ENCODE measurements at regions not wholly inside any gene's neighbourhood (a gene's known extent, or its start where the extent isn't known, plus 50 kb on each side); places are given as distances from the start of the nearest gene placed in this dataset.
"Not testable (repeated sequence)": the region's sequence is repeated elsewhere in the genome, so short reads cannot be mapped to it uniquely, and the experiment has no call there.

DNA sequence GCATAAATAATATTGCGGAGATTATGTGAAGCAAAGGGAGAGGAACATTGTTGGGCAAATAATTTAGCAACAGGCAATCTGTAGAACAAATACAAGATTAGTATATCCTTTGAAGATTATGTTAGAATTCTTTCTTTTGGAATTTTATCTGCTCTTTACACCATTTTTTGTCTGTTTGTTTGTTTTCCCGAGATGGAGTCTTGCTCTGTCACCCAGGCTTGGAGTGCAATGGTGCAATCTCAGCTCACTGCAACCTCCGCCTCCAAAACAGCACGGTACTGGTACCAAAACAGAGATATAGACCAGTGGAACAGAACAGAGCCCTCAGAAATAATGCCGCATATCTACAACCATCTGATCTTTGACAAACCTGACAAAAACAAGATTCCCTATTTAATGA lies 250.3 kb downstream of the FSIP2 start:
- not testable (repeated sequence) for DNase-seq (ENCODE audit: low spot score)

DNA sequence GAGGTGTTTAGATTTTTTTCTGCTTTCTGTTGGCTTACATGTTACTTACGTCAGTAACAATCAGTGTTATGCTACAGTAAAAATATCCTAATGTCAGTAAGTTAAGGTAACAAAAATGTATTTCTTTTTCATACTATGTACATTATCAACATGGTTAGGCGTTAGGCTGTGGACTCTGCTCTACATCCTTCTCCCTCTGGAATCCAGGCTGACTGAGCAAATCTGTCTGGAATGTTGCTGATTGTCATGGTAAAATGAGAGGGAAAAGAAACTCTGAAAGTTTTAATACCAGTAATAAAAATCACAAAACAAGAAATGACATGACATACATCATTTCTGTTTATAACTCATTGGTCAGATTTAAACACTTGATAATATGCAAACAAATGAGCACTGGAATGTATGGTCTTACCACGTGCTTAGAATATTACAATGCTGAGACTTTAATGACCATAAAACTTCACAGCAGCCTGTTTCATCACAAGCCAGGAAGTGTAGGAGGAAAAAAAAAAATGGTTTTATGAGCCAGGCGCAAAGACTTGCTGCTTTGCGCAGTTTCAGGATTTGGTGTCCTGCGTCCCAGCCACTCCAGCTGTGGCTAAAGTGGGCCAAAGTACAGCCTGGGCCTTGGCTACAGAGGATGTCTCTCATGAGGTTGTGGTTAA lies 252.4 kb downstream of the FSIP2 start:
- DNase-seq (ENCODE audit: low spot score) = no peak

DNA sequence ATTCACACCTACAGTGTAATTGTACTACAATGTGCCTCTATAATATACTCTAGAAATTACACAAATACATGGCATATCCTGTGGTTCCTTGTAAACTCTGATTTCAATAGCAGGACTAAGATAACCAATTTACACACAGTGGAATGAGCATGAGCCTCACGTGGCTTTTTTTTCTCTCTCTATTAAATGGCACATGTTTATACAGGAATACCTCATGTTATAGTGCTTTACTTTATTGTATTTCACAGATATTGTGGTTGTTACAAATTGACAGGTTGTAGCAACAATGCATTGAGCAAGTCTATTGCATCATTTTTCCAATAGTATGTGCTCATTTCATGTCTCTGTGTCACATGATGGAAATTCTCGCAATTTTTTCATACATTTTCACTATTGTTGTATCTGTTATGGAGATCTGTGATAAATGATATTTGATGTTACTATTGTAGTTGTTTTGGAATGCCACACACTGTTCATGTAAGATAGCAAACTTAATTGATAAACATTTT lies 260.0 kb downstream of the FSIP2 start:
- no peak for DNase-seq (ENCODE audit: low spot score)

DNA sequence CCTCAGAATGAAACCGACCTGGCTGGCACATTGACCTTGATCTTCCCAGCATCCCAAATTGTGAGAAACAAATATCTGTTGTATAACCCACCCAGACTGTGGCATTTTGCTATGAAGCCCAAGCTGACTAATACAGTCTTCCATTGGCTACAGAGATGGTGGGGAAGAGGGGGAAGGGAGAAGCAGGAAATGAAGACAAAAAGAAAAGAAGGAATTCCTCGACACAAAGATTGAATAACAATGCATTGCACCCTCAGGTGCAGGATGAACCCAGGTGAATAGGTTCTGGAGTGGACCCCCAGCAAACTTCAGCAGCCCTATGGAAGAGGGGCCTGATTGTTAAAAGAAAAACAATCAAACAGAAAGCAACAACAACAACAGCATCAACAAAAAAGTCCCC lies 270.7 kb downstream of the FSIP2 start:
- DNase-seq (ENCODE audit: low spot score) = no peak

DNA sequence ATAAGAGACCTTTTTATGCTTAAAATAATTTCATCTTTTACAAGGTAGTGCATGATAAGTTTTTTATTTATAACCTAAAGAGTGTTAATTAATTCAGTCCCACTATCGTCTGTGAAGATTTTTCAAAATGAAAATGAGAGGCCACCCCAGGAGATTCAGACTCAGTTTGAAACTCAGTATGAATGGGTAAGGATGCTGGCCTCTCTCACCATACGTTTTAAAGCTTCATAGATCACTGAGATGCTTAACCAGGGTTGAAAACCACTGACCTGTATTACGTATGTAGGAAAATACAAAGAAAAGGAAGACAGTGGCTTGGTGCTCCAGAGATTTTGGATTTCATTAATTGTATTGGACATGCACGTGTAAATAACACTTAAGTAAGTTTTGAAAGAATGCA lies 278.7 kb downstream of the FSIP2 start:
- no peak for DNase-seq (ENCODE audit: low spot score)

DNA sequence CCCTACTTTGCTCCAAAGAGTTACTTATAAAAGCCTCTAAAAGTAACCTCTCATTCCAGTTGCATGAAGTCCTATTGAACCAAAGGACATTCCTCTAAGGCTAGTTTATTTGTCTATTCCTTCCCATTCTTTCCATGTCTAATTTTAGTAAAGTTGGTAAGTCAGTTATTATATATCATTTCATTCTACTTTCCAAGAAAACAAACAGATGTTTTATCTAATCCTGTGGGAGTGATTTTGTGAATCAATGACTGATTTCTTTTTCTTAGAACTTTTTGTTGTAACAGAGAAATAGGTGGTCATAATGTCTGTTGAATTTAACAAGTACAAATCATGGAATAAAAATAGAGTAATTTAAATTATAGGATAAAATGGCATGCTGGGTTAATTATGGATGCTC lies 286.3 kb downstream of the FSIP2 start:
- DNase-seq (ENCODE audit: low spot score) = no peak

DNA sequence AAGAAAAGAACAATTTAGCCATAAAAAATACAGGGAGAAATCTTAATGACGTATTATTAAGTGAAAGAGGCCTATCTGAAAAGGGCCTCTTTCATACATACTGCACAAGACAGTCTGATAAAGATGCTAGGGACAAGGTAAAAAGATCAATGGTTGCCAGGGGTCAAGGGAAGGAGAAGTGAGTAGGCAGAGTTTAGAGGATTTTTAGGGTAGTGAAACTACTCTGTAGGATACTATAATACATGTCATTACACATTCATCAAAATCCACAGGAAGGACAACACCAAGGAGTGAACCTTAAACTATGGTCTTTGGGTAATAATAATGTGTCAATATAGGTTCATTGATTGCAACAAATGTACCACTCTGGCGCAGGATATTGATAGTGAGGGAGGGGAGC lies 289.3 kb downstream of the FSIP2 start:
- DNase-seq (ENCODE audit: low spot score) = no peak

DNA sequence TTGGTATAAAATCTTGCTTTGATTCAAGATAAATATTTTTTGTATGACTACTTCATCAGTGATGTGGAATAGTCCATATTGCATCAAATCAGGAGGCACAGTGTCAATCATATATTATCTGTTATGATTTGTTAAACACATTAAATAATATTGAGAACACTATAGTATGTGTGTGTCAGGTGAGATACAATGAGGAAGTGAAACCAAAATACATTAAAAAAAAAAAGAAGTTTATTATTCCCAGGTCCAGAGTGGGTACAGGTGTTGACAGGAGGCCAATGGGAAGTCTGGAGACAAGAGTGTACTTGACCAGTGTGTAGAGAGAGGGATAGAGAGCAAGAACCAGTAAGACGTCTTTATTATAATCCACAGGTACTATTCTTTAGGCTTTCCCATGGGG lies 292.6 kb downstream of the FSIP2 start:
- no peak for DNase-seq (ENCODE audit: low spot score)

DNA sequence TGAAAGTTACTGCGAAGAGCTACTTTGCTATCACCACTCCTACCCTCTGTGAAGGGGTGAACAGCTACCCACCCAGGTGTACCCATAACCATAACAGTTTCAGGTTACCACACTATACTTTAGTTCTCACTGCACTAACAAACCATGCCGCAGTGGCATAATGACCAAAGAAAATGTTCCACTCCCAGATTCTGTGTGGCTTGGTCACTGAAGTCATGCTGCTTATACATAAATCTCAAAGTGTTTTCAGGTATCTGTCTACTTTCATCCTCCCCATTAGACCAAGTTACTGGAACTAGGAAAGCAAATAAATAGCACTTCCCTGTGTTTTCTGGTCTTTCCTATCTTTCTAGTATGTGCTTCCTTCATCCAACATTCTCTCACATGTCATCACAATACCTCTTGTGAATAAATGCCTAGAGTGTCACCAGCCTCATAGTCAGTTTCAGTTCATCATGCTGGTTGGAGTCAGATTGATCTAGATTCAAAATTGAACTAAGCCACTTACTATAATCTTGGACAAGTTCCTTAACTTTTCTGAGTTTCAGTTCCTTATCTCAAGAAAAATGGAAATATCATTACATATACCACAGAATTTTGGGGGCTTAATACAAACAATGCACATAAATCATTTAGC lies 293.6 kb downstream of the FSIP2 start:
- DNase-seq (ENCODE audit: low spot score) = no peak

DNA sequence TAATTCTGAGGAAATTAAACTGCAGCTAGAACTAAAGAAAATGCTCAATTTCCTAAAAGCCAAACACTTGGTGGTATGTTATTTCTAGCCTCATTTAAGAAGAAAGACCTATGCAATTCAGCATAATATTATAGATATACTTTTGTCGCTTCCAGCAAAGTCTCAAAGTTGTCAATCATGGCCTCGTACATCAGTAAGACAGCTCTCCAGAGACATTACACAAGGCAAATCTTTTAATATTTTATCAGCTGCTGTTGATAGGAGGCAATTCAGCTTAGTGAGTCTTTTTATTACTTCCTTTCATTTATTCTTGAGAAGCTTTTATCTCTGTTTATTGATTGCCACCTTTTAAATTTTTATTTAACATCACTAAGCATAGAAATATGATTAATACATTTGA lies 294.3 kb downstream of the FSIP2 start:
- no peak for DNase-seq (ENCODE audit: low spot score)

DNA sequence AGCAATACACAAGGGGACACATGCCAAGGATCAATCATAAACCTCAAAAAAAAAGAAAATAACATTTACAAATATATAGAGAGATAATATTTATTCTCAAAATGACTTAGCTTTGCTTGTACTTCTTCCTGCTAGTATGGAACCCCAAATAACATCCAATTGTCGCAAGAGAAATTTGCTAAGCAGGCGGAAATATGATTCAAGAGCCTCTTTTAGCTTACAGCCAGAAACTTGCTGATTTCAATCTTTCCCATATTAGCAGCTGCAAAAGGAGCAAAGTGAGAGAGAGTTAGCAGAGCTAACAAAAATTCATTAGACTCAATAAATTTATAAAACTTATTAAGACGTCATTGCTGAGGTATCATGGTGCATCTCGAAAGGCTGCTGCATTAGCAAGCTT lies 294.9 kb downstream of the FSIP2 start:
- no peak for DNase-seq (ENCODE audit: low spot score)

DNA sequence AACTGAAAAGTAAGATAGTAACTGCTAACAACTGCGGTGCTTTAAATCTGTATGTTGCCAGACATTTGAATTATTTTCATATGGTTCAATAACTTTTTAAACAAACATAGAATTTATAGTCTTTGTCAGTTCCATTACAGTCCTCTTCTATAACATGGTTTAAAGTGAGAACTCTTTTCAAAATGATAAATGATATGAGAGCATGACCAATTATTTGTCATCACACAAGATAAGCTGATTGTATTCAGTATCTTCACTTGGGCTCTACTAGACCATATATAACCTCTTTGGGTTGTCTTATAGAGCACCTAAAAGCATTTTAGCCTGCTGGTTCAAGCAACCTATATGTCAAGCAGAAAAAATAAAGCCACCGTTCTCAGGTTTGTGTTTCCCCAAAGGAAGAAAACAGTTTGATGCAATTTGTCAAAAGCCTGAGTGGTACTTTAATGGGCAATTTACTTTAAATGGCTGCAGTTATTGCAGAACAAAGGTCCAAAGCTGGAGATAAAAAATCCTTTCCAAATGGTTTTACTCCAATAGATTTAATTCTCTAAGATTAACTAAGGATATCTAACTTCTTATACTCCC lies 298.4 kb downstream of the FSIP2 start:
- no peak for DNase-seq (ENCODE audit: low spot score)

DNA sequence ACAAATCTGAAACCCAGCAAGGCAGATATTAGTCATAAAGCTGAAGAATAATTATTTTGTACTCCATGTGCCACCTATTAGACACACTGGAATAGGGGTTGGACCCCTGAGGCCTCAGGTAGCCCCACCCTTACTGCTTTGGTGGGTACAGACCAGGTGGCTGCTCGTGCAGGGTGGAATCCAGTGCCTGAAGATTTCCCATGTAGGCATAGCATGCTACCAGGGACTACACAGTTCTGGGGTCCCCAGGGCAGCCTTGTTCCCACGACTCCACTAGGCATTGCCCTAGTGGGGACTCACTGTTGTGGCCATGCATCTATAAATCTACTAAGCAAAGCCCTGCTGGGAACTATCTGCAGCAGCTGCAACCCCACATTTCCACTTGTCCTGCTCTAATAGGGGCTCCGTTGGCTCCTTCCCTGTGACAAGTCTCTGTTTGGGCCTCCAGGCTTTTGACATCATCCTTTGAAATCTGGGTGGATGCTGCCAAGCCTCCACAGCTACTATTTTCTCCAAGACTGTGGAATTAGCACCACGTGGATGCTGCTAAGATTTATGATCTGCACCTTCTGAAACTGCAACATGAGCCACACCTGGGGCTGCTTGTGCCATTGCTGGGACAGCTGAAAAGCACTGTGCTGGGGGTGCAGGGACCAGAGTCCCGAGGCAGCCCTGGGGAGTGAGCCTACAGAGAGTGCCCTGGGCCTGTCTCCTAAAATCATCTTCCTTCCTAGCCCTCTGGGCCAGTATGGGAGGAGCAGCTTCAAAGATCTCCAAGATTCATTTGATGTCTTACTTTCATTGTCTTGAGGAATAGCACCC lies 303.8 kb downstream of the FSIP2 start:
- DNase-seq (ENCODE audit: low spot score) = peak; percentile 67

DNA sequence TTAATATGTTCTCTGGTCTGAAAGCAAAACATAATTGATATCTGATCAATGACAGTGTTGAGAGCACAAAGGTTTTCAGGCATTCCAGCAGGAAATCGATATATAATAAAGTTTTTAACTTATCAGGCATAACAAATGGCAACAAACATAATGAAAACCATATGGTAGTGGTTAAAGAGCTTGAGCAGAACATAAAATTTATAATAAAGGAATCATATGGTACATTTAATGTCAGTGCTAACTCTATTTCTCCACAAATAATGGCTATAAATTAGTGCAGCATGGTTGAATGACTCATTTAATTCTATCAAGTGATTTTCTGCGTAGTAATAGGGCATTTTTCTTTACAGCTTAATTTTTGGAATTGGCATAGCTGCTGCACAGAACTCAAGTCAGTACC lies 306.2 kb downstream of the FSIP2 start:
- no peak for DNase-seq (ENCODE audit: low spot score)

DNA sequence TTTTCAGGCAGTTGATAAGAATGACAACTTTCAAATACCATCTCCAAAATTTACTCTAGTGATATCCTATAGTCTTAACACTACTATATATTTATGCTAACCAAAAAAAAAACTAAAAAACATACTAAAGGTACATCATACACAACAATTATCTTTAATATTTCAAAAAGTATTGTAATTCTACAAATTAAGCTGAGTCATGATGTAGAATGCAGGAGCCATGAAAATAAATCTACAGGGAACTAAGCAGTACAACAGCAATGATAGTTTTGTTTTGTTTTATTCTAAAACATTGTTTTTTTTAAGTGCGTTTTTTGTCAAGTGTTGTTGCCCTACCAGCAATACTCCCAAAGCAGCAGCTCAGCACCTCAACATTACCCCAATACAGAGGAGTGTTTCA lies 314.3 kb downstream of the FSIP2 start:
- DNase-seq (ENCODE audit: low spot score) = no peak

DNA sequence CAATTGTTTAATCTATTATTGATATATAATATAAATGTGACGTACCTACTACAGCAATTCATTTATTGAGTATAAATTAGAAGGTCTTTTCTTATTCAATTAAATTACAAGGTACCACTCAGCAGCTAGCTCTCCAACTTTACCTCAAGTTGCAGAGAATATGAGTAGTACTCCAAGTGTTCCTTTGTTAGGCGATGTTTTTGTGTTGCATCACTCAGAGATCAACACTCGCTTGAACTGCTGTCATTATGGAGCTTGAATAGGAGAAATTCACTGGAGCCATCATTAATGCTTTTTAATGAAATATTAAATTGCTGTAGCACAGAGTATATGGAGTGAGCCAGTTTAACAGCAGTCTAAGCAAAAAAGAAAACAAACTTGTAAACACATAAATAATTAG lies 320.0 kb downstream of the FSIP2 start:
- no peak for DNase-seq (ENCODE audit: low spot score)

DNA sequence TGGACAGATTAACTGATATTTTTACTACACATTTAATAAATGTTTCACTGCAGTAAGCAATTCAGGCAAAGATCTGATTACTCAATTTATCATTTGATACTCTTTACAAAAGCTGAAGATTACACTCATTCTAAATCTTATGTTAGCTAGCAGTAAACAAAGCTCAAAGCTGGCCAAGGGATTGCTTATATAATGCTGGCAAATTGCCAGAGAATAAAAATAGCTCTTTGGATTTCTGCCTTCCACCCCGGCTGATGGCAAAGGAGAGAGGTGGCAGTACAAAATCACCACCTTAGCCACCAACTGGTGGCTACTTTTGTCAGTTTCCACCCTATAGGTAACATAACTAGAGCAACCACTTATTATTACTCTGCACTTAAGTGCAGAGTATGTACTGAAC lies 320.5 kb downstream of the FSIP2 start:
- DNase-seq (ENCODE audit: low spot score) = no peak

DNA sequence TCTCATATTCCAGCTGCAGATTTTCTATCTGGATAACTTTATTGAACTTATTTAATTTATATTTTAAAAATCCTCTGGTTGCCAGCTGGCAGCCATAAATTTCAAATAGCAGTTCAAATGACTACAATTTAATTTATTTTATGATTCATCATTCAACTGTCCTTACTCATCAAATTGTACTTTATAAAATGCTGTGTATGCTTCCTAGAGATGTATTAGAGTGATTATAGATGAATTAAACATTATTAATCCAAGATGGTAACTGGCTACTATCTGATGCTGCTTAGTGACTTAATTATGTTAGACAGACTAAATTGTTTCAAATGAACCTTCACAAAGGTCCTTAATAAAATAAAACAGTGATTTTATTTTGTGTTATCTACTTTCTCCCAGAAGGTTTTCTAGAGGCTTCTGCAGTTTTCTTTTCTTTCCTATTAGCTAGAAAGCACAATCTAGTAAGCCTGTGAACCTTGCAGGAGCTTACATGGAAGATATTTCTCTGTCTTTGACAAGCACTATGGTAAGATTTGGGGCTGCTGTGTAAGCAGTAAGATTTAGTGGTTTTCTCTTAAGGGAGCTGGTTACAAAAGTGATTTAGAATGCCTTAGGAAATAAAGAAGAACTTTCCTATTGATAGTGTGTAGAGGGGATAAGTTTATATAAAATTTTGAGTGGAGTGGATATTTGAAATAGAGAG lies 322.3 kb downstream of the FSIP2 start:
- DNase-seq (ENCODE audit: low spot score) = no peak

DNA sequence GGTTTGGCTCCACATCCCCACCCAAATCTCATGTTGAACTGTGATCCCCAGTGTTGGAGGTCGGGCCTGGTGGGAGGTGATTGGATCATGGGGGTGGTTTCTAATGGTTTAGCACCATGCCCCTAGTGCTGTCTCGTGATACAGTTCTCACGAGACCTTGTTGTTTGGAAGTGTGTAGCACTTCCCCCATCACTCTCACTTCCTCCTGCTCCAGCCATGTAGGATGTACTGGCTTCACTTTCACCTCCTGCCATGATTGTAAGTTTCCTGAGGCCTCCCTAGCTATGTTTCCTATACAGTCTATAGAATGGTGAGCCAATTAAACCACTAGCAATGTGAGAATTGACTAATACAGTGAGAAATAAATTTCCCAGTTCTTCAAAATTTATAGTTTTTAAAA lies 325.9 kb downstream of the FSIP2 start:
- no peak for DNase-seq (ENCODE audit: low spot score)

DNA sequence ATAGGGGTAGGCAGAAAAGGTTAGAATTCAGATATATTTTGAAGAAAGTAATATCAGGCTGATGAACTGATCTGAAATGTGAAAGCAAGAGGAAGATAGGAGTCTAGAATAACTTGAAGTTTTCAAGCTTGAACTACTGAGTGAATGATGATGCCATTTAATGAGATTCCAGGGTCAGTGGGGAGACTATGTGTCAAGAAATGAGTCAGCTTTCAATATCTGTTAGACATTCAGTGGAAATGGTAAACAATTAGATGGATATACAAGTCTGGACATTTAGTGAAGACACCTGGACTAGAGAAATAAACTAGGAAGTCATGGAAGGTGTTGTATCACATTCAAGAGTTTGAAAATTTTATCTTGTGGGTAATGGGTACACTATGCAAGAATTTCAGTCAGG lies 326.9 kb downstream of the FSIP2 start:
- DNase-seq (ENCODE audit: low spot score) = no peak

DNA sequence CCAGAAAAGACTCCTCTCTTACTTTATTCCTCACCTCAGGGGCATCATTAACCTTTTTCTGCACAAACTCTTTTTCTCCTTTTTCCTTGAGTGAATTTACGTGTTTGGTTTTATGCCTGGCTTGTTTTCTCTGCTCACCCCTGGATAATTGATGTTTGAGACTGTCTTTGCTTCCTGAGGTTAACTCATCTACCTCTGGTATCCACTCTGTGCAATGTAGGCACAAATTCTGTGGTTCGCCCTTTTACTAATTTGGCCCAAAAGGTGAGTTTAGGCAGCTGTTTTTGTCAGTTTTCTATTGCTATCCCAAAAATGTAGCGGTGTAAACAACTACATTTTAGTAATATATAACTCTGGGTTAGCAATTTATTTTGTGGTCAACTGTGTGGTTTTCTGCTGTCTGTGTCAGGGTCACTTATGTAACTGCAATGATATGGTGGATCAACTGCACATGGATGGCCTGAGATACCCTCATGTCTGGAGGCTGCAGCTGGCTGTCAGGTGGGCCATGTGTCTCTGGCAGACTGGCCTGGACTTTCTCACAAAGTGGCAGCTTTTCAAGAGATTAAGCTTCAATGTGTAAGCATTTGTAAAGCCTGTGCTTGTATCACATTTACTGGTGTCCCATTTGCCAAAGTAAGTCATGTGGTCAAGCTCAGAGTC lies 329.7 kb downstream of the FSIP2 start:
- DNase-seq (ENCODE audit: low spot score) = no peak
